ENCODE measurements at regions not wholly inside any gene's neighbourhood (a gene's known extent, or its start where the extent isn't known, plus 50 kb on each side); places are given as distances from the start of the nearest gene placed in this dataset.
"Not testable (repeated sequence)": the region's sequence is repeated elsewhere in the genome, so short reads cannot be mapped to it uniquely, and the experiment has no call there.

GRCh38 chr1:143665606-143666005, 306.2 kb downstream of the FAM72C start:
- Histone ChIP-seq H3K27ac (no peak overlapping the region), H3K9me3 (no peaks in the 10 kb centered on the region), H3K36me3 (no peaks in the 10 kb centered on the region), H3K4me3 (no peak overlapping the region), H3K4me1 (no peaks in the 10 kb centered on the region), H3K27me3 (peaks cover 48% of the 10 kb centered on the region)
- WGBS, result 75% methylated on average over 7 of the region's 9 CpGs
- DNase-seq (ENCODE audit: low spot score in 2 of 2), result no peak
- TF ChIP-seq EP300 (IDR thresholded peaks at IDR 0.05) (no peak), POLR2AphosphoS5 (IDR thresholded peaks at IDR 0.05) (no peak), CTCF (IDR thresholded peaks at IDR 0.05) (no peak), POLR2A (IDR thresholded peaks at IDR 0.05) (no peak)

- WGBS, result 57% methylated on average over 2 of the region's 2 CpGs
- H3K4me1 ChIP-seq; H3K9me3 ChIP-seq; DNase-seq (ENCODE audit: low spot score in 2 of 2); H3K4me3 ChIP-seq; H3K36me3 ChIP-seq; H3K27ac ChIP-seq: not testable (repeated sequence)
- H3K27me3 ChIP-seq, result peaks cover 58% of the 10 kb centered on the region
These were observed 308.7 kb downstream of the FAM72C start for GRCh38 chr1:143663056-143663455.

- Histone ChIP-seq H3K27ac (no peak overlapping the region), H3K4me1 (no peaks in the 10 kb centered on the region), H3K27me3 (peaks cover 45% of the 10 kb centered on the region), H3K36me3 (no peaks in the 10 kb centered on the region), H3K9me3 (no peaks in the 10 kb centered on the region), H3K4me3 (peak overlapping the region; percentile 9)
- 3% methylated on average over 18 of the region's 47 CpGs for WGBS
- no peak for DNase-seq (ENCODE audit: low spot score in 2 of 2)
- TF ChIP-seq CTCF (IDR thresholded peaks at IDR 0.05) (no peak), EP300 (IDR thresholded peaks at IDR 0.05) (no peak), POLR2A (IDR thresholded peaks at IDR 0.05) (no peak), POLR2AphosphoS5 (IDR thresholded peaks at IDR 0.05) (no peak)
These were observed 310.2 kb downstream of the FAM72C start for GRCh38 chr1:143661418-143662101.

- H3K4me3 ChIP-seq, result no peak overlapping the region
- H3K27me3 ChIP-seq, result peaks cover 37% of the 10 kb centered on the region
- no peak for TF ChIP-seq EP300 (IDR thresholded peaks at IDR 0.05)
- TF ChIP-seq CTCF (IDR thresholded peaks at IDR 0.05), result no peak
- no peak for TF ChIP-seq POLR2A (IDR thresholded peaks at IDR 0.05)
- no peak for TF ChIP-seq POLR2AphosphoS5 (IDR thresholded peaks at IDR 0.05)
- no peak overlapping the region for H3K27ac ChIP-seq
- no peaks in the 10 kb centered on the region for H3K36me3 ChIP-seq
- H3K9me3 ChIP-seq, result no peaks in the 10 kb centered on the region
- no peak for DNase-seq (ENCODE audit: low spot score in 2 of 2)
- WGBS, result 26% methylated on average over 3 of the region's 14 CpGs
- H3K4me1 ChIP-seq, result no peaks in the 10 kb centered on the region
These were observed 311.3 kb downstream of the FAM72C start for GRCh38 chr1:143660354-143660941.

- H3K4me1 ChIP-seq, result no peaks in the 10 kb centered on the region
- H3K27ac ChIP-seq, result no peak overlapping the region
- TF ChIP-seq EP300 (IDR thresholded peaks at IDR 0.05), result no peak
- TF ChIP-seq POLR2A (IDR thresholded peaks at IDR 0.05), result no peak
- TF ChIP-seq CTCF (IDR thresholded peaks at IDR 0.05), result no peak
- no peak for TF ChIP-seq POLR2AphosphoS5 (IDR thresholded peaks at IDR 0.05)
- no peak for DNase-seq (ENCODE audit: low spot score in 2 of 2)
- H3K4me3 ChIP-seq, result no peak overlapping the region
- H3K36me3 ChIP-seq, result no peaks in the 10 kb centered on the region
- 28% methylated on average over 10 of the region's 24 CpGs for WGBS
- peaks cover 49% of the 10 kb centered on the region for H3K27me3 ChIP-seq
- H3K9me3 ChIP-seq, result no peaks in the 10 kb centered on the region
These were observed 318.4 kb downstream of the FAM72C start for GRCh38 chr1:143653429-143653802.

Measured in suprapubic skin (tissue), 4 donors.